GM18508 (cell line): ENCODE measurements at regions not wholly inside any gene's neighbourhood (a gene's known extent, or its start where the extent isn't known, plus 50 kb on each side); places are given as distances from the start of the nearest gene placed in this dataset.
"Not testable (repeated sequence)": the region's sequence is repeated elsewhere in the genome, so short reads cannot be mapped to it uniquely, and the experiment has no call there.

ENCODE experiments used
- ATAC-seq: cut with Tn5 transposase; IDR thresholded peaks from one replicate; pipeline ENCODE4 v1.9.1; 2021; ENCODE audit warnings: moderate number of reproducible peaks; ENCODE audit not compliant: insufficient read depth, unreplicated experiment

GRCh38 chr2:71927757-71928715 is 219.6 kb downstream of the CYP26B1 start:
- ATAC-seq: no peak

- ATAC-seq: no peak
Measured at GRCh38 chr2:71926876-71927756, 220.5 kb downstream of the CYP26B1 start.

- no peak for ATAC-seq
Measured at GRCh38 chr2:71926089-71926447, 221.6 kb downstream of the CYP26B1 start.

GRCh38 chr2:71925268-71926088 is 222.2 kb downstream of the CYP26B1 start:
- no peak for ATAC-seq

GRCh38 chr2:71923887-71924533 is 223.7 kb downstream of the CYP26B1 start:
- ATAC-seq: peak; percentile 66

GRCh38 chr2:71923143-71923525 is 224.5 kb downstream of the CYP26B1 start:
- ATAC-seq: no peak

- no peak for ATAC-seq
Measured at GRCh38 chr2:71922499-71923142, 225.0 kb downstream of the CYP26B1 start.

GRCh38 chr2:71922091-71922490 is 225.6 kb downstream of the CYP26B1 start:
- no peak for ATAC-seq

- not testable (repeated sequence) for ATAC-seq
Measured at GRCh38 chr2:71920819-71921218, 226.8 kb downstream of the CYP26B1 start.

GRCh38 chr2:71919708-71920107 is 228.0 kb downstream of the CYP26B1 start:
- ATAC-seq: no peak

- no peak for ATAC-seq
Measured at GRCh38 chr2:71910277-71910676, 237.4 kb downstream of the CYP26B1 start.

- no peak for ATAC-seq
Measured at GRCh38 chr2:71908798-71909197, 238.9 kb downstream of the CYP26B1 start.

GRCh38 chr2:71907503-71907902 is 240.2 kb downstream of the CYP26B1 start:
- ATAC-seq: no peak

GRCh38 chr2:71906357-71906973 is 241.2 kb downstream of the CYP26B1 start:
- ATAC-seq: no peak

GRCh38 chr2:71905205-71905604 is 242.5 kb downstream of the CYP26B1 start:
- ATAC-seq: no peak

- ATAC-seq: no peak
Measured at GRCh38 chr2:71903841-71904240, 243.8 kb downstream of the CYP26B1 start.

GRCh38 chr2:71901466-71901865 is 246.2 kb downstream of the CYP26B1 start:
- ATAC-seq: no peak

- ATAC-seq: no peak
Measured at GRCh38 chr2:71898851-71899681, 248.6 kb downstream of the CYP26B1 start.
